ENCODE measurements at regions not wholly inside any gene's neighbourhood (a gene's known extent, or its start where the extent isn't known, plus 50 kb on each side); places are given as distances from the start of the nearest gene placed in this dataset.

DNA sequence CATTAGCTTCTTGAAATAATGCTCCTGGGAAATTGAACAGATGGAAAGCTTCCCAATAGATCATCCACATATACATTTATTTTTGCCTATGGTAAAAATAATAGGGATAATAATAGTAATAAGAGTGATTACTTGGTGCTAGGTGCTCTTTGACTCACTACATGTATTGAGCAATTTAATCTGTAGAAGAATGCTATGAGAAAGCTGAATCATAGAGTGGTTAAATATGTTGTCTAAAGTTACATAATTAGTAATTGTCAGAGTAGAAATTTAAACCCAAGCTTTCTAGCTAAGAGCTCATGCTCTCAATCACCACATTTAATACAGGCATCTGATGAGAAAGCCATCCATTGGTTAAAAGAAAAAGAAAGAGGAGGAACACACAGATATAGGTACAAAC is 590.5 kb upstream of the SLC8A1 start:
- no peak for DNase-seq (ENCODE audit: low read depth in 2 of 2)

- DNase-seq (ENCODE audit: low read depth in 2 of 2): no peak
These were observed 609.5 kb upstream of the SLC8A1 start for GRCh38 chr2:41061356-41061755.

DNA sequence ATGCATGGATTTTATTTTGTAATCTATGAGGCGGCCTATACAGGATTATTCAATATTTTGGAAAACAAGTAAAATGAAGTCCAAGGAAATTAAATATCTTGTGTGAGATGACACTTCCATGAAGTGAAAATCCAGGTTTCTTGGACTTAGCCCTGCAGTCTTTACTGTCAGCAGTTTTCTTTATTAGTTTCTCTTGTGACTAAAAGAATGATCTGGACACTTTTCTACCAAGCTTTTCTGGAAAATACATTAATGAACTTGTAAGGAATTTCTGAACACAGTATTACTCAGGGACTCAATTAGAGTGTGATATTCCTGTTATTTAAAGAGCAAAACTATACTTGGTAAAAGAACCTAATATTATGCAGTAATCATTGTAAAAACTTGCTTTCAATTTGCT is 610.4 kb upstream of the SLC8A1 start:
- DNase-seq (ENCODE audit: low read depth in 2 of 2): no peak

GRCh38 chr2:41066168-41066567 is 614.3 kb upstream of the SLC8A1 start:
- no peak for DNase-seq (ENCODE audit: low read depth in 2 of 2)

- no peak for DNase-seq (ENCODE audit: low read depth in 2 of 2)
These were observed 616.9 kb upstream of the SLC8A1 start for GRCh38 chr2:41068740-41069139.

GRCh38 chr2:41078341-41078740 is 626.5 kb upstream of the SLC8A1 start:
- no peak for DNase-seq (ENCODE audit: low read depth in 2 of 2)

- DNase-seq (ENCODE audit: low read depth in 2 of 2): no peak
These were observed 627.1 kb upstream of the SLC8A1 start for GRCh38 chr2:41079011-41079410.

DNA sequence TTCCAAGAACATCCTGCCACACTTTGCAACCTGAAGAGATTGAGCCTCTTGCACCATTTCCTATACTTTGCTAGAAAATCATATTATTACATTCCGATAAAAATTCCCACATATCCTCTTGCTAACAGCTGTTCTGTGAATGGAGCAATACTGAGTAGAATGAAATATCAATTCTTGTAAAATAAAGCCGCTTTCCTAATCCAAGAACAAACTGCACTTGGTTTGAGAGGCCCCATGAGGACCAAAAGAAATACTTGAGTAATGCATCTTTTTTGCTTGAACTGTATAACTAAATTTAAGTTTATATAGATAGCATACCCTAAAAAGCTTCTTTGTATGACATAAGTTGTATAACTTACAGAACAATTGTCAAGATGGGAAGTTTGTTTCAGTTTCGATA is 632.4 kb upstream of the SLC8A1 start:
- no peak for DNase-seq (ENCODE audit: low read depth in 2 of 2)

- DNase-seq (ENCODE audit: low read depth in 2 of 2): no peak
These were observed 636.1 kb upstream of the SLC8A1 start for GRCh38 chr2:41087946-41088345.

DNA sequence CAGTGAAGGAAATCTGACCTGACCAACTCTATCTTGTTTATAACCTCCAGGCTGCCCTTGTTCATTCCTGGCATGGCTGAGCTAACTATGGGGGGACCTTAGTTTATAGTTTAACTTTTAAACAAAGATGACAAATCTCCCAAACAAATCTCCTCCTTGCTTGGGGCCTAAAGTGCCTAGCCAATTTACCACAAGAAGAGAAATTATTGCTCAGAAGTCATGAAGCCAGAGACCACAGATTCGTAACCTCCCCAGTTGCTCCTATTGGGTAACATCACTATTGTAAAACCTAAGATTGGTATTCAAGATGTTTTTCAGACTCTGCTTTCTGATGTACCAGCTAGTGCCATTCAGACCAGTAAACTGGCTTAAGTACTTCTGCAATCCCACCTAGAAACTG is 649.4 kb upstream of the SLC8A1 start:
- no peak for DNase-seq (ENCODE audit: low read depth in 2 of 2)

GRCh38 chr2:41109744-41110143 is 657.9 kb upstream of the SLC8A1 start:
- DNase-seq (ENCODE audit: low read depth in 2 of 2): no peak

- no peak for DNase-seq (ENCODE audit: low read depth in 2 of 2)
These were observed 660.1 kb upstream of the SLC8A1 start for GRCh38 chr2:41111836-41112627.

DNA sequence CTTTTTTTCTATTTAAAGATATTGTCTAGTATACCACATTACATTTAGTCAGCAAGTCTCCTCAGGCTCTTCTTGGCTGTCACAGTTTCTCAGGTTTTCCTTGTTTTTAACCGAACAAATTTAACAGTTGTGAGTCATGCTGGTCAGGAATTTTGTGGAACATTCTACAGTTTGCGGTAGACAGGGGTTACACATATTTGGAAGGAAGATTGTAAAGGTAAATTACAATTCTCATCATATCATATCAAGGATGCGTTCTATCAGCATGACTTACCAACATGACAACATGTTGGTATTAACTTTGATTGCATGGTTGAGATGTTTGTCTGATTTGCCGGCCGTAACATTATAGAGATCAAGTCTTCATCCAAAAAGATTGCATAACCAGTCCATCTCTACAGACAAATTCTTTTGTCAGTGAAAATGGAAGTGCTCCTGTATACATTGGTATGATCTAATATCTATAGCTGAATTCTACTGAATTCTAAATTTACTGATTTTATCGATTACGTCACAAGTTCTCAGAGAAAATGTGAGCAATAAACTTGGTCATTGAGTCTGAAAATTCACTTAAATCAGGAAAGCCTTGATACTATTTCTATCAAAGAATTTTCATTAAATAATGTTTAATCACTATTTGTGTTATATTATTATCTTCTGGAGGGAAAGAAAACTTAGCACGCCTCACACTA is 664.4 kb upstream of the SLC8A1 start:
- no peak for DNase-seq (ENCODE audit: low read depth in 2 of 2)

DNA sequence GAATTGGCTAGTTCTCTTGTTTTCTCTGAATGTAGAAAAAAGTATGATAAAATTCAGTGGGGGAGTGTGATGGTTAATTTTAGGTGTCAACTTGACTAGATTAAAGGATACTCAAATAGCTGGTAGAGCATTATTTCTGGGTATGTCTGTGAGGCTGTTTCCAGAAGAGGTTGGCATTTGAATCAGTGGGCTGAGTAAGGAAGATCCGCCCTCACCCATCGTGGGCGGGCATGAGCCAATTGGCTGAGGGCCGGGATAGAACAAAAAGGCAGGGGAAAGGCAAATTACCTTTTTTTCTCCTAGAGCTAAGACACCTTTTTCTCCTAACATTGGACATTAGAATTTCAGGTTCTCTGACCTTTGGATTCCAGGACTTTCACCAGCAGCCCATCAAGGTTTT is 667.6 kb upstream of the SLC8A1 start:
- no peak for DNase-seq (ENCODE audit: low read depth in 2 of 2)

DNA sequence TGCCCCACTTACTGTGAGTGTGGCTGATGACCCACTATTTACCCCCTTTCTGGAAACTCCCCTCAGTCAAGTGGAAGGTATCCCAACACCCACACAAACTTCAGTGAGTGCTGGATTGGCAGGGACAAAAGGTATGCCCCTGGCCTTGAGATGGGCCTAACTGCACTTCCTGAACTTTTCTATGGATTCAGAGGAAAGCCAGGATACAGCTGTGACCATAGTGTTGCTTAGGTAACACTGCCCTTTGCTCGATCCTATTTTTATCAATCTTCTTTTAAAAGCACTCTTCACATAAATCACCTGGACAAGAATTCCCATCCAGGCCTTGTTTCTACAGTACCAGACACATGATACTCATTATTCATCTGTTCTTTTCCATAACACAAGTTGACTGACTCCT is 671.5 kb upstream of the SLC8A1 start:
- DNase-seq (ENCODE audit: low read depth in 2 of 2): no peak

- no peak for DNase-seq (ENCODE audit: low read depth in 2 of 2)
These were observed 675.5 kb upstream of the SLC8A1 start for GRCh38 chr2:41127351-41127750.

GRCh38 chr2:41129988-41130387 is 678.1 kb upstream of the SLC8A1 start:
- no peak for DNase-seq (ENCODE audit: low read depth in 2 of 2)

- DNase-seq (ENCODE audit: low read depth in 2 of 2): no peak
These were observed 685.1 kb upstream of the SLC8A1 start for GRCh38 chr2:41137031-41137430.

- DNase-seq (ENCODE audit: low read depth in 2 of 2): no peak
These were observed 689.4 kb upstream of the SLC8A1 start for GRCh38 chr2:41141146-41141791.

DNA sequence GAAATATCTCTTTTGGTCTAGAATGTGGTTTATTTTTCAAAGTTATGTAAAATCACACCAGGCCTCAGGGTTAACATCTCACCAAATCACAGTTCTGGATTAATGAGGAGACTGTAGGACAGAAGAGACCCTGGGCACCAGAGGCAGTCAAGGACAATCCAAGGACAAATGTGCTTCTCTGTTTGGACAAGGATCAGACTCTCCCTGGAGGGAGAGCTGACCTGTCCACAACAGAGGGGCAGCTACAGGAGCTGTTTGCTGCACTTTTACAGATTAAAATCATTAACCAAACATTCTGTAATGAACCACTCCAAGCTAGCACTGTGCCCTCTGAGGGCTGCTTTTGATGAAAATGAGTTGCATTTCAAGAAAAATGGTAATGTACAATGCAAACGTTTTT is 690.6 kb upstream of the SLC8A1 start:
- no peak for DNase-seq (ENCODE audit: low read depth in 2 of 2)

DNA sequence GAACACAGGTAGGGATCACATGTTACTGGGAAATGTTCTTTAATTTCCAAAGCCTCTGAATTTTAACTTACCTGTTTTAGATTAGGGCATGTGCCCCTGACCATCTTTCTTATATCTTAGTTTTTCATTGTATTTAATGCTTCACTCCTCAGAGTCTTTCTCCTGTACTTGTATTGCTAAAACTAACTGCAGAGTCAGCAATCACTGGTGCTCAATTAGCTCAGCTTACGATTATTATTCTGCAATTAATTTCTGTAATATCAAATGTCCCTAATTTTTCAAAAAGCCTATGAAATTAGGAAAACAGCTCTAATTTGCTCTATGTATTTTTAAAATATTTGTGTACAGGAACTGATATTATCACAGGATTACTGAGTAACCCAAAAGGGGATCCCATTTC is 693.2 kb upstream of the SLC8A1 start:
- no peak for DNase-seq (ENCODE audit: low read depth in 2 of 2)

DNA sequence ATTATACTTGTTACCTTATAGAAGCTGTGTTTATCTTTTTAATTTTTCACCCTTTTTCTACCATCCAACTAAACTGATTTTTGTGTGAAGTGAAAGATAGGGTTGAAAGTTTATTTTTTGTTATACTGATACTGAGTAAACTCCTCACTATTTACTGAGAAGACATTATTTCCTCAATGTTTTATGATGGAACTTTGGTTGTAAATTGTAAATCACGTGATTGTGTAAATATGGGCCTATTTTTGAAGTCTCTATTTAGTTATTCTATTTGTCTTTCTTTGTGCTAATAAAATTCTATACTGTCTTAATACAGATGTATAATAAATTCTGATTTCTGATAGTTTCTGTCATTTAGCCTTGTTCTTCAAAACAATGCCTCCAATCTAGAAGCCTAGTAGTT is 697.2 kb upstream of the SLC8A1 start:
- no peak for DNase-seq (ENCODE audit: low read depth in 2 of 2)

DNA sequence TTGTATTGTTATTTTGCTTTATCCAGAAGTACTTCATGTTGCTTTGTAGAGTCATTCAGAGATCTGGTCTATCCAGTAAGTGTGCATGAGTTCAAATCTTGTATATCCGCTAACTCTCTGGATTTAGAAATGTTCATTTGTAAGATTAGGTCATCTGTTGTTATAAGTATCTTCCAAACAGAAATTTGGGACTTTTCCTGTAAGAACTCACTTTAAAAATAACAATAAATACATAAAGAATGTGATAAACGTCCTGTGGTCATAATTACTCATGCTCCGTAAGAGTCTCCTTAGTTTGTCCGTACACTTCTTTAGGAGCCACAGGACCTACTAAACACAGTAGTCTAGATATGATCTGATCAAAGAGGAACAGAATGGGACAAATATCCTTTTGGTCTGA is 699.9 kb upstream of the SLC8A1 start:
- no peak for DNase-seq (ENCODE audit: low read depth in 2 of 2)
